HL-60 (cell line): ENCODE measurements at regions not wholly inside any gene's neighbourhood (a gene's known extent, or its start where the extent isn't known, plus 50 kb on each side); places are given as distances from the start of the nearest gene placed in this dataset.

Experiments
- GABPA ChIP-seq: IDR thresholded peaks from 2 replicates; pipeline ENCODE4 v1.6.1; 2012; ENCODE audit warnings: low read depth
- TF ChIP-seq, protein P1 (sequence below): IDR thresholded peaks from one replicate; pipeline ENCODE4 v1.5.1; 2011; ENCODE audit warnings: low read length, control low read depth, inconsistent platforms; ENCODE audit not compliant: insufficient read depth
- TF ChIP-seq, protein P2 (sequence below): IDR thresholded peaks from 2 replicates; pipeline ENCODE4 v1.6.1; 2012; ENCODE audit warnings: low read depth; ENCODE audit not compliant: insufficient replicate concordance

DNA sequence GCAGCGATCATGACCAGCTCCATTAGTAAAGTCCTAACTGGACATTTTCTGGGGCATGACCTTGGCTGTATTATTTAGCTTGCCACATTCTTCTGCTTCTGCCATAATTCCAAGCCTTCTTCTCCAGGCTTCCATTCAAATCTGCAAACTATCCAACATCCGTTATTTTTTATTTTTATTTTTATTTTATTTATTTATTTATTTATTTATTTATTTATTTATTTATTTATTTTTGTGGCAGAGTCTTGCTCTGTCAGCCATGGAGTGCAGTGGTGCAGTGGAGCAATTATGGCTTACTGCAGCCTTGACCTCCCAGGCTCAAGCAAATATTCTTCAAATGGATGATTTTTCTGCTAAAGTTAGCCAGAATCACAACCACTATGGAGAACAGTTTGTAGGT, 187.2 kb upstream of the CDK1 start:
- TF ChIP-seq, protein P1, sequence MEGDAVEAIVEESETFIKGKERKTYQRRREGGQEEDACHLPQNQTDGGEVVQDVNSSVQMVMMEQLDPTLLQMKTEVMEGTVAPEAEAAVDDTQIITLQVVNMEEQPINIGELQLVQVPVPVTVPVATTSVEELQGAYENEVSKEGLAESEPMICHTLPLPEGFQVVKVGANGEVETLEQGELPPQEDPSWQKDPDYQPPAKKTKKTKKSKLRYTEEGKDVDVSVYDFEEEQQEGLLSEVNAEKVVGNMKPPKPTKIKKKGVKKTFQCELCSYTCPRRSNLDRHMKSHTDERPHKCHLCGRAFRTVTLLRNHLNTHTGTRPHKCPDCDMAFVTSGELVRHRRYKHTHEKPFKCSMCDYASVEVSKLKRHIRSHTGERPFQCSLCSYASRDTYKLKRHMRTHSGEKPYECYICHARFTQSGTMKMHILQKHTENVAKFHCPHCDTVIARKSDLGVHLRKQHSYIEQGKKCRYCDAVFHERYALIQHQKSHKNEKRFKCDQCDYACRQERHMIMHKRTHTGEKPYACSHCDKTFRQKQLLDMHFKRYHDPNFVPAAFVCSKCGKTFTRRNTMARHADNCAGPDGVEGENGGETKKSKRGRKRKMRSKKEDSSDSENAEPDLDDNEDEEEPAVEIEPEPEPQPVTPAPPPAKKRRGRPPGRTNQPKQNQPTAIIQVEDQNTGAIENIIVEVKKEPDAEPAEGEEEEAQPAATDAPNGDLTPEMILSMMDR = no peak
- TF ChIP-seq, protein P2, sequence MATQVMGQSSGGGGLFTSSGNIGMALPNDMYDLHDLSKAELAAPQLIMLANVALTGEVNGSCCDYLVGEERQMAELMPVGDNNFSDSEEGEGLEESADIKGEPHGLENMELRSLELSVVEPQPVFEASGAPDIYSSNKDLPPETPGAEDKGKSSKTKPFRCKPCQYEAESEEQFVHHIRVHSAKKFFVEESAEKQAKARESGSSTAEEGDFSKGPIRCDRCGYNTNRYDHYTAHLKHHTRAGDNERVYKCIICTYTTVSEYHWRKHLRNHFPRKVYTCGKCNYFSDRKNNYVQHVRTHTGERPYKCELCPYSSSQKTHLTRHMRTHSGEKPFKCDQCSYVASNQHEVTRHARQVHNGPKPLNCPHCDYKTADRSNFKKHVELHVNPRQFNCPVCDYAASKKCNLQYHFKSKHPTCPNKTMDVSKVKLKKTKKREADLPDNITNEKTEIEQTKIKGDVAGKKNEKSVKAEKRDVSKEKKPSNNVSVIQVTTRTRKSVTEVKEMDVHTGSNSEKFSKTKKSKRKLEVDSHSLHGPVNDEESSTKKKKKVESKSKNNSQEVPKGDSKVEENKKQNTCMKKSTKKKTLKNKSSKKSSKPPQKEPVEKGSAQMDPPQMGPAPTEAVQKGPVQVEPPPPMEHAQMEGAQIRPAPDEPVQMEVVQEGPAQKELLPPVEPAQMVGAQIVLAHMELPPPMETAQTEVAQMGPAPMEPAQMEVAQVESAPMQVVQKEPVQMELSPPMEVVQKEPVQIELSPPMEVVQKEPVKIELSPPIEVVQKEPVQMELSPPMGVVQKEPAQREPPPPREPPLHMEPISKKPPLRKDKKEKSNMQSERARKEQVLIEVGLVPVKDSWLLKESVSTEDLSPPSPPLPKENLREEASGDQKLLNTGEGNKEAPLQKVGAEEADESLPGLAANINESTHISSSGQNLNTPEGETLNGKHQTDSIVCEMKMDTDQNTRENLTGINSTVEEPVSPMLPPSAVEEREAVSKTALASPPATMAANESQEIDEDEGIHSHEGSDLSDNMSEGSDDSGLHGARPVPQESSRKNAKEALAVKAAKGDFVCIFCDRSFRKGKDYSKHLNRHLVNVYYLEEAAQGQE = no peak
- TF ChIP-seq GABPA = no peak
